Fibroblast of lung (primary cell): ENCODE measurements at regions not wholly inside any gene's neighbourhood (a gene's known extent, or its start where the extent isn't known, plus 50 kb on each side); places are given as distances from the start of the nearest gene placed in this dataset.

Source experiments
- DNase-seq, 2 donors: peaks; one replicate each; pipeline versions ENCODE4 v3.0.0 to v3.0.0-alpha.2; 2010; ENCODE audit warnings: low read depth in 2 of 2
- H2AFZ ChIP-seq: 2 replicates; pipeline ENCODE4 v1.5.1; 2012; ENCODE audit warnings: low read length, control low read depth, inconsistent platforms
- H3K27ac ChIP-seq: 2 replicates; pipeline ENCODE4 v1.5.1; 2011; ENCODE audit warnings: low read length, control low read depth; ENCODE audit not compliant: insufficient read depth
- H3K27me3 ChIP-seq: 2 replicates; pipeline ENCODE4 v1.5.1; 2011; ENCODE audit warnings: mild to moderate bottlenecking, low read length; ENCODE audit not compliant: control insufficient read depth, insufficient read depth
- H3K36me3 ChIP-seq: 2 replicates; pipeline ENCODE4 v1.5.1; 2011; ENCODE audit warnings: low read length; ENCODE audit not compliant: control insufficient read depth, insufficient read depth
- H3K4me1 ChIP-seq: 2 replicates; pipeline ENCODE4 v1.5.1; 2011; ENCODE audit warnings: low read length; ENCODE audit not compliant: control insufficient read depth, insufficient read depth; ENCODE audit errors: extremely low read depth
- H3K4me2 ChIP-seq: 2 replicates; pipeline ENCODE4 v1.5.1; 2011; ENCODE audit warnings: low read length, control low read depth; ENCODE audit not compliant: insufficient read depth; ENCODE audit errors: extremely low read depth
- H3K4me3 ChIP-seq, 4 experiments: fragments of 200-600 bp in 1 of 4; sonication (generic) in 1 of 4; replicated peaks in 1 of 4; 2 replicates each; pipeline ENCODE4 v1.5.1; 2011 to 2016; ENCODE audit warnings: low read length in 4 of 4, low read depth in 3 of 4, mild to moderate bottlenecking in 3 of 4, control low read depth in 2 of 4, inconsistent platforms in 1 of 4, mixed read lengths in 1 of 4; ENCODE audit not compliant: insufficient read depth in 1 of 4; ENCODE audit errors: control extremely low read depth in 1 of 4
- H3K79me2 ChIP-seq: 2 replicates; pipeline ENCODE4 v1.5.1; 2012; ENCODE audit warnings: mild to moderate bottlenecking, low read length, inconsistent platforms; ENCODE audit not compliant: control insufficient read depth, insufficient read depth
- H3K9ac ChIP-seq: 2 replicates; pipeline ENCODE4 v1.5.1; 2011; ENCODE audit warnings: mild to moderate bottlenecking, low read length, control low read depth; ENCODE audit not compliant: insufficient read depth
- H3K9me3 ChIP-seq: 2 replicates; pipeline ENCODE4 v1.5.1; 2012; ENCODE audit warnings: low read depth, low read length; ENCODE audit not compliant: control insufficient read depth, insufficient read depth
- H4K20me1 ChIP-seq: 2 replicates; pipeline ENCODE4 v1.5.1; 2011; ENCODE audit warnings: low read length; ENCODE audit not compliant: control insufficient read depth, insufficient read depth; ENCODE audit errors: extremely low read depth
- EZH2 ChIP-seq: IDR thresholded peaks from 2 replicates; pipeline ENCODE4 v1.5.1; 2012; ENCODE audit warnings: low read length, control low read depth, mild to moderate bottlenecking; ENCODE audit errors: missing control alignments
- TF ChIP-seq, protein P1 (sequence below), 2 donors: IDR thresholded peaks in 1 of 2; conservative IDR thresholded peaks in 1 of 2; 1 replicate in 1 of 2; 2 replicates in 1 of 2; pipeline ENCODE4 v1.5.1; 2011 to 2012; ENCODE audit warnings: low read length in 2 of 2, control low read depth in 1 of 2, inconsistent platforms in 1 of 2, low read depth in 1 of 2, mild to moderate bottlenecking in 1 of 2

DNA sequence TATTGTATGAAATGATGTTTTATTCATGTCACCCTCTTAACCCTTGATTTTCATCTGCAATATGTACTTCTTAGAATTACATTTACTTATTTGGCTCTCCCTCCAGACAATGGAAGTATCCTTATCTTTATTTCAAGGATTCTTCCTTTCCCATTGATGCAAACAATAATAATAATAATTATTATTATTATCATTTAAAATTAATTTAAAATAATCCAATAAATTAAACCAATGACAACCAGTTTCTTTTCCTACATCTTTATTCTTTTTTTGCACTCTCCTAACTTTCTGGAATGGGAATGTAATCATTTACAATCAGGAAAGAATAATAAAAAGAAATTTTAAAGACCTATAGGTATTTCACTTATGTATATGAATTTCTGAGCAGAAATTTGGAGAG is 504.4 kb downstream of the INHBA start:
- Histone ChIP-seq H3K9ac (no peak overlapping the region), H4K20me1 (no peaks in the 10 kb centered on the region), H3K4me1 (no peaks in the 10 kb centered on the region), H3K79me2 (no peaks in the 10 kb centered on the region), H3K36me3 (no peaks in the 10 kb centered on the region), H3K9me3 (no peaks in the 10 kb centered on the region), H3K4me2 (no peak overlapping the region), H3K4me3 (no peak overlapping the region), H2AFZ (no peak overlapping the region), H3K27ac (no peak overlapping the region), H3K27me3 (no peaks in the 10 kb centered on the region)
- TF ChIP-seq, protein P1, sequence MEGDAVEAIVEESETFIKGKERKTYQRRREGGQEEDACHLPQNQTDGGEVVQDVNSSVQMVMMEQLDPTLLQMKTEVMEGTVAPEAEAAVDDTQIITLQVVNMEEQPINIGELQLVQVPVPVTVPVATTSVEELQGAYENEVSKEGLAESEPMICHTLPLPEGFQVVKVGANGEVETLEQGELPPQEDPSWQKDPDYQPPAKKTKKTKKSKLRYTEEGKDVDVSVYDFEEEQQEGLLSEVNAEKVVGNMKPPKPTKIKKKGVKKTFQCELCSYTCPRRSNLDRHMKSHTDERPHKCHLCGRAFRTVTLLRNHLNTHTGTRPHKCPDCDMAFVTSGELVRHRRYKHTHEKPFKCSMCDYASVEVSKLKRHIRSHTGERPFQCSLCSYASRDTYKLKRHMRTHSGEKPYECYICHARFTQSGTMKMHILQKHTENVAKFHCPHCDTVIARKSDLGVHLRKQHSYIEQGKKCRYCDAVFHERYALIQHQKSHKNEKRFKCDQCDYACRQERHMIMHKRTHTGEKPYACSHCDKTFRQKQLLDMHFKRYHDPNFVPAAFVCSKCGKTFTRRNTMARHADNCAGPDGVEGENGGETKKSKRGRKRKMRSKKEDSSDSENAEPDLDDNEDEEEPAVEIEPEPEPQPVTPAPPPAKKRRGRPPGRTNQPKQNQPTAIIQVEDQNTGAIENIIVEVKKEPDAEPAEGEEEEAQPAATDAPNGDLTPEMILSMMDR (conservative IDR thresholded peaks at IDR 0.05 in 1 of 2, IDR thresholded peaks at IDR 0.05 in 1 of 2; ENCODE audit: low read depth in 1 of 2, low read length in 2 of 2), result no peak
- TF ChIP-seq EZH2, result no peak
- no peak for DNase-seq

DNA sequence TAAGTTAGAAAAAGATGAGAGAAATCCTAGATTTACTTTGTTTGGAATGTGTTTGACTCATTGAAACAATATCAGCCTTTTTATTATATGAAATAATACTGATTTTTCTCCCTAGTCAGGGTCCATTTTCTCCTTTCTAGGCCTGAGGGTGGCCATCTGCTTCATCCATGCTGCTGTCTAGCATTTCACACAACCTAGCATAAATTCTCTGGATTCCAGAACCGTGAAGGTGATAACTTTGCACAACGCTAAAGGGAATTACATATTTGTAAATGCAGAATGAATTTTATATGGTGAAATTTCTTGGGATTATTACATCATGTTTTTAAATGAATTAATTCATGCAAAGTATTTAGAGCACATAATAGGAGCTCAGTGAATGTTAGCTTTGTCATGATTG is 505.1 kb downstream of the INHBA start:
- no peak overlapping the region for H2AFZ ChIP-seq
- no peaks in the 10 kb centered on the region for H3K27me3 ChIP-seq
- no peaks in the 10 kb centered on the region for H3K4me1 ChIP-seq
- no peak overlapping the region for H3K27ac ChIP-seq
- H4K20me1 ChIP-seq, result no peaks in the 10 kb centered on the region
- H3K9me3 ChIP-seq, result no peaks in the 10 kb centered on the region
- no peak overlapping the region for H3K4me2 ChIP-seq
- TF ChIP-seq EZH2, result no peak
- TF ChIP-seq, protein P1 (conservative IDR thresholded peaks at IDR 0.05 in 1 of 2, IDR thresholded peaks at IDR 0.05 in 1 of 2; ENCODE audit: low read depth in 1 of 2, low read length in 2 of 2), result no peak
- no peak overlapping the region for H3K9ac ChIP-seq
- H3K36me3 ChIP-seq, result no peaks in the 10 kb centered on the region
- no peak for DNase-seq
- no peak overlapping the region for H3K4me3 ChIP-seq
- H3K79me2 ChIP-seq, result no peaks in the 10 kb centered on the region

DNA sequence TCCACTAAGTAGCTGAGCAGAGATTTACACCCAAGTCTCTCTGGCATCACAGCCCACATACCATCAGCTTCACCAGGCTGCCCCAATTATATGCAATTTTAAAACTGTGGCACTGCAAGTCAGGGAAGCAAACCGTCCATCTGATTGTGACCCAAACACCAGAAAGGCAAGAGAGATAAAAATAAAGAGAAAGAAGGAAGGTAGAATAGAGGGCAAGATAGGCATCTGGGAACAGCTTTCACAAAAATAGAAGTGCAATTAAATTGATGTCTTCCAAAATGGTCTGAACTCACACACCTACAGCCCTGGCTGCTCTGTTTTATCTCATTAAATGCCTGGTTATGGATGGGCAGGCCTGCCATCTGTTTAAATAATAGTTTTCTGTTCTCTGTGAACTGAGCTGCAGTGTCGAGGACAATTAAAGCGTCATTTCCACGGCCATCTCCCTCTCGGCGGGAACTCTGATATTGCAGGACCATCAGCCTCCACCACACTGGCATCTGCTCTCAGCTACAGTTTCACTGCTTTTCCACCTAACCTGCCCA is 509.1 kb downstream of the INHBA start:
- Histone ChIP-seq H3K4me1 (peaks cover 7% of the 10 kb centered on the region), H3K9me3 (no peaks in the 10 kb centered on the region), H3K36me3 (no peaks in the 10 kb centered on the region), H3K4me3 (no peak overlapping the region), H3K9ac (no peak overlapping the region), H2AFZ (no peak overlapping the region), H3K27ac (no peak overlapping the region), H3K79me2 (no peaks in the 10 kb centered on the region), H4K20me1 (no peaks in the 10 kb centered on the region), H3K27me3 (no peaks in the 10 kb centered on the region), H3K4me2 (no peak overlapping the region)
- no peak for TF ChIP-seq EZH2
- TF ChIP-seq, protein P1 (conservative IDR thresholded peaks at IDR 0.05 in 1 of 2, IDR thresholded peaks at IDR 0.05 in 1 of 2; ENCODE audit: low read depth in 1 of 2, low read length in 2 of 2), result no peak
- no peak for DNase-seq
